ENCODE measurements at regions not wholly inside any gene's neighbourhood (a gene's known extent, or its start where the extent isn't known, plus 50 kb on each side); places are given as distances from the start of the nearest gene placed in this dataset.

DNA sequence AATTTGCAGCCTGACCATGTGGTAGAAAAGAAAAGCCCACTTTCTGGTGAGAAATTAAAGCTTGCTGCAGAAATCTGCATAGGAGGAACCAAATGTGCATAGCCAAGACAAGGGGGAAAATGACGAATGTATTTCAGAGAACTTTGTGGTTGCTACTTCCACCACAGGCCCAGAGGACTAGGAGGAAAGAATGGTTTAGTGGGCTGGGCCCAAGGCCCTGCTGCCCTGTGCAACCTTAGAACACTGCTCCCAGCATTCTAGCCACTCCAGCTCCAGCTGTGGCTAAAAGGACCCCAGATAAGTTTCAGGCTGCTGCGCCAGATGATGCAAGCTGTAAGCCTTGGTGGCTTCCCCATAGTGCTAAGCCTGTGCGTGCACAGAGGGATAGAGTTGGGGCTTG, 764.3 kb downstream of the SLC6A15 start:
- Histone ChIP-seq H3K27ac (no peak overlapping the region), H3K4me3 (no peak overlapping the region), H3K27me3 (no peaks in the 10 kb centered on the region), H3K9me3 (peaks cover 4% of the 10 kb centered on the region), H3K4me1 (no peaks in the 10 kb centered on the region), H3K36me3 (no peaks in the 10 kb centered on the region)
- DNase-seq (ENCODE audit: low spot score in 2 of 2): no peak
- TF ChIP-seq, protein P1, sequence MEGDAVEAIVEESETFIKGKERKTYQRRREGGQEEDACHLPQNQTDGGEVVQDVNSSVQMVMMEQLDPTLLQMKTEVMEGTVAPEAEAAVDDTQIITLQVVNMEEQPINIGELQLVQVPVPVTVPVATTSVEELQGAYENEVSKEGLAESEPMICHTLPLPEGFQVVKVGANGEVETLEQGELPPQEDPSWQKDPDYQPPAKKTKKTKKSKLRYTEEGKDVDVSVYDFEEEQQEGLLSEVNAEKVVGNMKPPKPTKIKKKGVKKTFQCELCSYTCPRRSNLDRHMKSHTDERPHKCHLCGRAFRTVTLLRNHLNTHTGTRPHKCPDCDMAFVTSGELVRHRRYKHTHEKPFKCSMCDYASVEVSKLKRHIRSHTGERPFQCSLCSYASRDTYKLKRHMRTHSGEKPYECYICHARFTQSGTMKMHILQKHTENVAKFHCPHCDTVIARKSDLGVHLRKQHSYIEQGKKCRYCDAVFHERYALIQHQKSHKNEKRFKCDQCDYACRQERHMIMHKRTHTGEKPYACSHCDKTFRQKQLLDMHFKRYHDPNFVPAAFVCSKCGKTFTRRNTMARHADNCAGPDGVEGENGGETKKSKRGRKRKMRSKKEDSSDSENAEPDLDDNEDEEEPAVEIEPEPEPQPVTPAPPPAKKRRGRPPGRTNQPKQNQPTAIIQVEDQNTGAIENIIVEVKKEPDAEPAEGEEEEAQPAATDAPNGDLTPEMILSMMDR (IDR thresholded peaks at IDR 0.05): no peak
- TF ChIP-seq EP300 (IDR thresholded peaks at IDR 0.05) (no peak), POLR2AphosphoS5 (IDR thresholded peaks at IDR 0.05) (no peak), POLR2A (IDR thresholded peaks at IDR 0.05) (no peak)
- 92% methylated on average over 3 of the region's 3 CpGs for WGBS

DNA sequence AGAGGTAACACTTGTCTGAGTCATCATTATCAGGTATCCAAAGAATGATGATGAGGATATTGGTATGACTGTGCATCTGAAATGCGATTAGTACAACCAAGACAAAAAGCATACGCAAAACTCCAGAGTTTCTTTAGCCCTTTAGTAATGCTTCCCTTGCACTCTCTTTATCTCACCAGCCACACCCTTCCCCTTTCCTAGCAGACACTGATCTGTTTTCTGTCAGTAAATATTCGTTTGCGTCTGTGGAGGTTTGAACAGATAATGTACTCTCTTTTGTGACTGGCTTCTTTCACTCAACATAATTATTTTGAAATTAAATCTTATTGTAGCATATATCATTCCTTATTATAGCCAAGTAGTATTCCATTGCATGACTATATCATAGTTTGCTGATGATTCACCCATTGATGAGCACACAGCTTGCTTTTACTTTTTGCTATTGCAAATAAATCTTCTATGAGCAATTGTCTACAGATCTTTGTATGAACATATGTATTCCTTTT, 775.7 kb downstream of the SLC6A15 start:
- WGBS: 56% methylated on average over 4 of the region's 4 CpGs
- H3K36me3 ChIP-seq: no peaks in the 10 kb centered on the region
- no peaks in the 10 kb centered on the region for H3K27me3 ChIP-seq
- H3K4me3 ChIP-seq: no peak overlapping the region
- no peaks in the 10 kb centered on the region for H3K4me1 ChIP-seq
- no peak for DNase-seq (ENCODE audit: low spot score in 2 of 2)
- H3K9me3 ChIP-seq: no peaks in the 10 kb centered on the region
- TF ChIP-seq EP300 (IDR thresholded peaks at IDR 0.05) (no peak), POLR2A (IDR thresholded peaks at IDR 0.05) (no peak), POLR2AphosphoS5 (IDR thresholded peaks at IDR 0.05) (no peak)
- TF ChIP-seq, protein P1 (IDR thresholded peaks at IDR 0.05): no peak
- no peak overlapping the region for H3K27ac ChIP-seq

DNA sequence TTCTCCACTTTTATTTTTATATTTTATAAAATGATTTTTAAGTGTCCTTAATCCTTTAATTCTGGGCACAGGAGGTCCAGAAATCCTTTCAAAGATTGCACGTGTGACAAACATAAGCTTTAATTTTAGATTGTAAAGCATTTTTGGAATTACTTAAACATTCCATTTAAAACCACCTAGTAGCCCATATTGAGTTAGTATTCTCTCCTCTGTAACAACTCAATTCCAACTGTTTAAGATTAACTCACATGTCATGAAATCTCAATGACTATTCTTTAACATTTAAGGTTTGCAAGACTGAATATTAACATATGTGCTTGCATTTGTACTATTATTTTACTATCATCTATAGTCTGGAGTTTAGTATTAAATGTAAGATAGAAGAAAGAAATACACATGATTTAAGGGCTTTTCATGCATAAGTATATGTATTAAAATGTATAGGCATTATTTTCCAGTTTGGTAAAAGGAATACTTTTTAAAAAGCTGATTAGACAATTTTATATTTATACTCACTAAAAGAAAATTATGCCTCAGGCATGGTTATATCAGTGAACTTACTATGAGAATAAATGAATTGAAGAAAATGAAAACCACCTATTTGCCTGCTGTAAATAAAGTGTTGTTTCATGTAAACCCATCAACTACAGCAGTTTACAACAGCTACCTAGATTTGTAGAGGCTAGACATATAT, 776.9 kb downstream of the SLC6A15 start:
- no peak for DNase-seq (ENCODE audit: low spot score in 2 of 2)

DNA sequence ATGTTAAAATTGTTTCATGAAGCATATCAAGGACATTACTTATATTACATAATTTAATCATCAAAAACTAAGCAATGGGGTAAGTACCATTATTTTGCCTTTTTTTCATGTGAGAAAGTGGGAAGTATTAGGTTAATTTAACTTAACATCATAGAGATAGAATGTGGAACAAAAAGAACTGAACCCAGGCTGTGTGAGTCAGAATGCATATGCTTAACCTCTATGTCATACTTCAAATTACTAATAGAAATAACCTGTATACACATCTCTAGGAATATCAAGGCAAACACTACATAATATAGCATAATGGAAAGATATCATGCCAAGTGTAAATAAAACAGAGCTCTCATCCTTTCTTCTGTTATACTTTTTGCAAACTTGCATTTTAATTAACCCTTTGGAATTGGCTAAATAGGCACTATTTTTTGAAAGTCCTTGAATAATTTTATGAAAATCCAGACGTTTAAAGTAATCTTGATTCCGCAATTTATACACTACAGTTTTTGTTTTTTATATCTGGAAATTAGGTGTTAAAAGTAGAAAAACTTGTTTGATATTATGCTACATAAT, 777.7 kb downstream of the SLC6A15 start:
- Histone ChIP-seq H3K4me3 (no peak overlapping the region), H3K9me3 (no peaks in the 10 kb centered on the region), H3K36me3 (no peaks in the 10 kb centered on the region), H3K27me3 (no peaks in the 10 kb centered on the region), H3K4me1 (no peaks in the 10 kb centered on the region), H3K27ac (no peak overlapping the region)
- WGBS: 64% methylated on average over 2 of the region's 2 CpGs
- TF ChIP-seq POLR2AphosphoS5 (IDR thresholded peaks at IDR 0.05) (no peak), EP300 (IDR thresholded peaks at IDR 0.05) (no peak), POLR2A (IDR thresholded peaks at IDR 0.05) (no peak)
- TF ChIP-seq, protein P1 (IDR thresholded peaks at IDR 0.05): no peak
- no peak for DNase-seq (ENCODE audit: low spot score in 2 of 2)

More for the DNA sequence above, 776.9 kb downstream of the SLC6A15 start:
- H3K4me3 ChIP-seq: no peak overlapping the region
- H3K9me3 ChIP-seq: no peaks in the 10 kb centered on the region
- H3K27ac ChIP-seq: no peak overlapping the region
- no peak for TF ChIP-seq POLR2A (IDR thresholded peaks at IDR 0.05)
- no peak for TF ChIP-seq EP300 (IDR thresholded peaks at IDR 0.05)
- no peak for TF ChIP-seq POLR2AphosphoS5 (IDR thresholded peaks at IDR 0.05)
- TF ChIP-seq, protein P1 (IDR thresholded peaks at IDR 0.05): no peak
- H3K36me3 ChIP-seq: no peaks in the 10 kb centered on the region
- H3K4me1 ChIP-seq: no peaks in the 10 kb centered on the region
- 46% methylated on average over 1 of the region's 1 CpG for WGBS
- H3K27me3 ChIP-seq: no peaks in the 10 kb centered on the region

DNA sequence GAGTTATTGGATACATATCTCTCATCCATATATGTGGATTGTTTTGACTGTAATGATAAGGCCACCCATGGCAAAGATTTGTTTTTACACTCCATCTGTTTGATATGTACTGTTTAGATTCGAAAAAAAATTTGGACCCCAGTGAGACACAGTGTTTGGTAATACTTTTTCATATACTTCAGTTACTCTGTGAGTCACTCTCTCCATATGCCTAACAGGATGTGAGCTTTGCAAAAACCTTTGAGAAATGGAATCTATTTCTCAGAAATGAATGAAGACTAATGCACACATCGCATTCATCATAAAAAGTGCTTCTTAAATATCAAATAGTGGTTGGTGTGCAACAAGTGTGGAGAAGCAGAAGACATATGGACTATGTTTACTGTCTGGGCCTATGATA, 781.5 kb downstream of the SLC6A15 start:
- Histone ChIP-seq H3K36me3 (no peaks in the 10 kb centered on the region), H3K4me3 (no peak overlapping the region), H3K4me1 (no peaks in the 10 kb centered on the region), H3K27me3 (no peaks in the 10 kb centered on the region), H3K9me3 (no peaks in the 10 kb centered on the region), H3K27ac (no peak overlapping the region)
- 63% methylated on average over 2 of the region's 2 CpGs for WGBS
- TF ChIP-seq POLR2AphosphoS5 (IDR thresholded peaks at IDR 0.05) (no peak), POLR2A (IDR thresholded peaks at IDR 0.05) (no peak), EP300 (IDR thresholded peaks at IDR 0.05) (no peak)
- TF ChIP-seq, protein P1 (IDR thresholded peaks at IDR 0.05): no peak
- no peak for DNase-seq (ENCODE audit: low spot score in 2 of 2)
